Mesothelial cell of epicardium (in vitro differentiated cells): ENCODE measurements at regions not wholly inside any gene's neighbourhood (a gene's known extent, or its start where the extent isn't known, plus 50 kb on each side); places are given as distances from the start of the nearest gene placed in this dataset.

Experiments used
- DNase-seq, 2 experiments: peaks; one replicate each; pipeline ENCODE4 v3.0.0; 2021; ENCODE audit warnings: low spot score in 2 of 2; ENCODE audit not compliant: unreplicated experiment in 2 of 2
- H3K27ac Mint-ChIP-seq: 2 replicates; pipeline ENCODE4 v1.8.0; 2021; ENCODE audit warnings: mixed read lengths
- H3K27me3 Mint-ChIP-seq: 2 replicates; pipeline ENCODE4 v1.8.0; 2021; ENCODE audit warnings: low read depth, mixed read lengths
- H3K36me3 Mint-ChIP-seq: 2 replicates; pipeline ENCODE4 v1.8.0; 2021; ENCODE audit warnings: mixed read lengths
- H3K4me1 Mint-ChIP-seq: 2 replicates; pipeline ENCODE4 v1.8.0; 2021; ENCODE audit warnings: mixed read lengths
- H3K4me3 Mint-ChIP-seq: 2 replicates; pipeline ENCODE4 v1.8.0; 2021; ENCODE audit warnings: mild to moderate bottlenecking, moderate library complexity, mixed read lengths
- H3K9me3 Mint-ChIP-seq: 2 replicates; pipeline ENCODE4 v1.8.0; 2021; ENCODE audit warnings: mixed read lengths
- CTCF ChIP-seq: fragments of 200-600 bp; sonication (generic); IDR thresholded peaks from one replicate; pipeline ENCODE4 v1.5.0; 2021; ENCODE audit warnings: antibody characterized with exemption; ENCODE audit not compliant: unreplicated experiment

GRCh38 chr17:77580531-77581270, 377.8 kb upstream of the TNRC6C start:
- Mint-ChIP-seq H3K4me3 (no peak overlapping the region), H3K36me3 (no peaks in the 10 kb centered on the region), H3K9me3 (peaks cover 7% of the 10 kb centered on the region), H3K27ac (no peak overlapping the region), H3K4me1 (no peaks in the 10 kb centered on the region), H3K27me3 (peaks cover 21% of the 10 kb centered on the region)
- no peak for TF ChIP-seq CTCF
- DNase-seq, result no peak

GRCh38 chr17:77581480-77581879, 377.0 kb upstream of the TNRC6C start:
- peaks cover 19% of the 10 kb centered on the region for H3K27me3 Mint-ChIP-seq
- H3K27ac Mint-ChIP-seq, result no peak overlapping the region
- no peak for TF ChIP-seq CTCF
- H3K4me1 Mint-ChIP-seq, result no peaks in the 10 kb centered on the region
- H3K9me3 Mint-ChIP-seq, result peaks cover 12% of the 10 kb centered on the region
- no peak overlapping the region for H3K4me3 Mint-ChIP-seq
- no peaks in the 10 kb centered on the region for H3K36me3 Mint-ChIP-seq
- DNase-seq, result no peak

- Mint-ChIP-seq H3K9me3 (peaks cover 30% of the 10 kb centered on the region), H3K27me3 (peaks cover 14% of the 10 kb centered on the region), H3K27ac (no peak overlapping the region), H3K4me1 (no peaks in the 10 kb centered on the region), H3K36me3 (no peaks in the 10 kb centered on the region), H3K4me3 (no peak overlapping the region)
- no peak for TF ChIP-seq CTCF
- DNase-seq, result no peak
These were observed 373.2 kb upstream of the TNRC6C start for GRCh38 chr17:77585142-77585860.

- no peak for TF ChIP-seq CTCF
- no peaks in the 10 kb centered on the region for H3K36me3 Mint-ChIP-seq
- peaks cover 5% of the 10 kb centered on the region for H3K4me1 Mint-ChIP-seq
- H3K27me3 Mint-ChIP-seq, result peaks cover 46% of the 10 kb centered on the region
- peaks cover 19% of the 10 kb centered on the region for H3K9me3 Mint-ChIP-seq
- no peak overlapping the region for H3K27ac Mint-ChIP-seq
- no peak for DNase-seq
- no peak overlapping the region for H3K4me3 Mint-ChIP-seq
These were observed 367.4 kb upstream of the TNRC6C start for GRCh38 chr17:77590951-77591735.

- H3K4me3 Mint-ChIP-seq, result no peak overlapping the region
- H3K9me3 Mint-ChIP-seq, result peaks cover 9% of the 10 kb centered on the region
- no peak overlapping the region for H3K27ac Mint-ChIP-seq
- H3K36me3 Mint-ChIP-seq, result no peaks in the 10 kb centered on the region
- no peak for DNase-seq
- peaks cover 5% of the 10 kb centered on the region for H3K4me1 Mint-ChIP-seq
- H3K27me3 Mint-ChIP-seq, result peaks cover 39% of the 10 kb centered on the region
- no peak for TF ChIP-seq CTCF
These were observed 366.2 kb upstream of the TNRC6C start for GRCh38 chr17:77592106-77592865.
